ENCODE measurements at regions not wholly inside any gene's neighbourhood (a gene's known extent, or its start where the extent isn't known, plus 50 kb on each side); places are given as distances from the start of the nearest gene placed in this dataset.

DNA sequence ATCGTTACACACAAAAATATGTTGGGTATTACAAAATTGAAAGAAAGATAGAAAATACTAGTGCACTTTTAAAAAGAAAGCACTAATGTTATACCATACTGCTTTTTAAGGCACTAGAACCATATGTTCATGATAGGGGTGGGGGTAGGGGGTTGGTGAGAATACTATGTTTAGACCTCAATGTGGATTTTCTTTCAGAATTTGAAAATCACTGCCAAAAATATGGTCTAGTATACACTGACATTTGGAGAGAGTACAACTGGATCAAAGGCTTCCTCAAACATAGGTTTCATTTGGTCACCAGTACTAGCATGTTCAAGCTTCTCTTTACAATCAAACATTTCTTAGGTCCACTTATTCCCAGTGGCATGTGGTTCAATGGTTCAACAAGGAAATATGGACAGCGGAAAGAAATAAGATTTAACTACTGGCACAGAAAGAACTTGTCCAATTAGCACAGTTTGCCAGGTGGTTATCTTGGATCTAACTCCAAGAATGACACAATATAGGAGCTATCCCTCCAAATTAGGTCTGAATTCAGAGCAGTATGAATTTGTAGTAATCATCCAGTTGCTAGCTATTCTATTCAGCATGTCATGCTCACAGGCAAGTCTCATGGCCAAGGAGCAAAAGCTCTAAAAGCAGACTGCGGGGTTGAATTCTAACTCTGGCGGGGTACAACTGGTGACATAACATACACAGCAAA lies 139.3 kb downstream of the SLC24A2 start:
- TF ChIP-seq, protein P1, sequence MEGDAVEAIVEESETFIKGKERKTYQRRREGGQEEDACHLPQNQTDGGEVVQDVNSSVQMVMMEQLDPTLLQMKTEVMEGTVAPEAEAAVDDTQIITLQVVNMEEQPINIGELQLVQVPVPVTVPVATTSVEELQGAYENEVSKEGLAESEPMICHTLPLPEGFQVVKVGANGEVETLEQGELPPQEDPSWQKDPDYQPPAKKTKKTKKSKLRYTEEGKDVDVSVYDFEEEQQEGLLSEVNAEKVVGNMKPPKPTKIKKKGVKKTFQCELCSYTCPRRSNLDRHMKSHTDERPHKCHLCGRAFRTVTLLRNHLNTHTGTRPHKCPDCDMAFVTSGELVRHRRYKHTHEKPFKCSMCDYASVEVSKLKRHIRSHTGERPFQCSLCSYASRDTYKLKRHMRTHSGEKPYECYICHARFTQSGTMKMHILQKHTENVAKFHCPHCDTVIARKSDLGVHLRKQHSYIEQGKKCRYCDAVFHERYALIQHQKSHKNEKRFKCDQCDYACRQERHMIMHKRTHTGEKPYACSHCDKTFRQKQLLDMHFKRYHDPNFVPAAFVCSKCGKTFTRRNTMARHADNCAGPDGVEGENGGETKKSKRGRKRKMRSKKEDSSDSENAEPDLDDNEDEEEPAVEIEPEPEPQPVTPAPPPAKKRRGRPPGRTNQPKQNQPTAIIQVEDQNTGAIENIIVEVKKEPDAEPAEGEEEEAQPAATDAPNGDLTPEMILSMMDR (conservative IDR thresholded peaks at IDR 0.05), result no peak
- no peak for TF ChIP-seq EZH2 (IDR thresholded peaks at IDR 0.05; ENCODE audit: low read depth)

Data from PC-9 (cell line).